ENCODE measurements at regions not wholly inside any gene's neighbourhood (a gene's known extent, or its start where the extent isn't known, plus 50 kb on each side); places are given as distances from the start of the nearest gene placed in this dataset.
A peak's percentile ranks its signal among the peaks of the same experiment; 100 is the strongest.

DNA sequence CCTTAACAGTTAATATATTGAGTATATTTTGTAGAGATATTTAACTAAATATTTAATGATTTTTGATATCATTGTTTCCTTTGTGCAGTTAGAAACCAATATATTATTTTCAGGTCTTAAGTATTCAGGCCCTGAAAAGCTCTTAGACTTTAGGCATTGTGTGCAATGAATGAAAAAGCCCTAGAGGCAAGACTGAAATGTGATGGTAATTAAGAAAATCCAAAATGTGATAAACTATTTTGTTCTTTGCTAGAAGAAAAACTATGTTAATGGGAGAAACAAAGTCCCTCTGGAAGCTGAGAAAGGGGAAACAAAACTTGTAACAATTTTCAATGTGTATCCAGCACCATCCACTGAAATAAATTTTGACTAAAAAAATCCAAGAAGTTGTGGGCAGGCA is 54.6 kb upstream of the SSR3 start:
- no peaks in the 10 kb centered on the region for H3K9me3 Mint-ChIP-seq
- no peaks in the 10 kb centered on the region for H3K36me3 Mint-ChIP-seq
- H3K79me2 ChIP-seq (ENCODE audit: insufficient read depth, low read length) = no peaks in the 10 kb centered on the region
- peaks cover 26 to 28% of the 10 kb centered on the region in 2 donors for H3K4me1 ChIP-seq (ENCODE audit: control insufficient read depth in 1 of 2, insufficient read depth in 2 of 2, low read length in 2 of 2)
- no peak overlapping the region for H3K9ac ChIP-seq (ENCODE audit: insufficient read depth, low read length, poor library complexity, severe bottlenecking)
- H3K27ac ChIP-seq (ENCODE audit: low read depth in 1 of 2, low read length in 2 of 2) = no peak overlapping the region
- no peak overlapping the region for H3K4me2 ChIP-seq (replicated peaks; ENCODE audit: extremely low read depth, low read length, poor library complexity, severe bottlenecking)
- H3K36me3 ChIP-seq (replicated peaks in 1 of 2; ENCODE audit: control insufficient read depth in 1 of 2, insufficient read depth in 2 of 2, low read length in 2 of 2) = no peaks in the 10 kb centered on the region
- TF ChIP-seq, protein P1, sequence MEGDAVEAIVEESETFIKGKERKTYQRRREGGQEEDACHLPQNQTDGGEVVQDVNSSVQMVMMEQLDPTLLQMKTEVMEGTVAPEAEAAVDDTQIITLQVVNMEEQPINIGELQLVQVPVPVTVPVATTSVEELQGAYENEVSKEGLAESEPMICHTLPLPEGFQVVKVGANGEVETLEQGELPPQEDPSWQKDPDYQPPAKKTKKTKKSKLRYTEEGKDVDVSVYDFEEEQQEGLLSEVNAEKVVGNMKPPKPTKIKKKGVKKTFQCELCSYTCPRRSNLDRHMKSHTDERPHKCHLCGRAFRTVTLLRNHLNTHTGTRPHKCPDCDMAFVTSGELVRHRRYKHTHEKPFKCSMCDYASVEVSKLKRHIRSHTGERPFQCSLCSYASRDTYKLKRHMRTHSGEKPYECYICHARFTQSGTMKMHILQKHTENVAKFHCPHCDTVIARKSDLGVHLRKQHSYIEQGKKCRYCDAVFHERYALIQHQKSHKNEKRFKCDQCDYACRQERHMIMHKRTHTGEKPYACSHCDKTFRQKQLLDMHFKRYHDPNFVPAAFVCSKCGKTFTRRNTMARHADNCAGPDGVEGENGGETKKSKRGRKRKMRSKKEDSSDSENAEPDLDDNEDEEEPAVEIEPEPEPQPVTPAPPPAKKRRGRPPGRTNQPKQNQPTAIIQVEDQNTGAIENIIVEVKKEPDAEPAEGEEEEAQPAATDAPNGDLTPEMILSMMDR (IDR thresholded peaks at IDR 0.05) = no peak
- intact Hi-C loops (cut with micrococcal nuclease) = loop anchor here (10.0 kb wide), 2 partner anchors 55 kb away; partner anchors contain the start of gene SSR3 (in 2 of the 2)
- peaks cover 38% of the 10 kb centered on the region for H3K4me1 Mint-ChIP-seq
- no peak overlapping the region for H3K4me3 ChIP-seq (replicated peaks in 1 of 3; ENCODE audit: low read depth in 2 of 3, low read length in 3 of 3)
- H3K27ac Mint-ChIP-seq = no peak overlapping the region
- no peaks in the 10 kb centered on the region for H4K20me1 ChIP-seq (ENCODE audit: insufficient read depth, low read length)
- peaks cover 0 to 2% (median 0%) of the 10 kb centered on the region in 3 donors for H3K27me3 Mint-ChIP-seq (ENCODE audit: low read depth in 3 of 3)
- no peak overlapping the region for H3K4me3 Mint-ChIP-seq
- no peak for DNase-seq
- H3K9me3 ChIP-seq (replicated peaks in 1 of 2; ENCODE audit: control insufficient read depth in 1 of 2, insufficient read depth in 1 of 2, low read length in 2 of 2) = no peaks in the 10 kb centered on the region
- no peaks in the 10 kb centered on the region for H3K27me3 ChIP-seq (ENCODE audit: control insufficient read depth in 2 of 2, insufficient read depth in 2 of 2, low read length in 2 of 2)
- peak overlapping the region; percentile 46 for H2AFZ ChIP-seq (ENCODE audit: insufficient read depth, low read depth, low read length, poor library complexity, severe bottlenecking)

DNA sequence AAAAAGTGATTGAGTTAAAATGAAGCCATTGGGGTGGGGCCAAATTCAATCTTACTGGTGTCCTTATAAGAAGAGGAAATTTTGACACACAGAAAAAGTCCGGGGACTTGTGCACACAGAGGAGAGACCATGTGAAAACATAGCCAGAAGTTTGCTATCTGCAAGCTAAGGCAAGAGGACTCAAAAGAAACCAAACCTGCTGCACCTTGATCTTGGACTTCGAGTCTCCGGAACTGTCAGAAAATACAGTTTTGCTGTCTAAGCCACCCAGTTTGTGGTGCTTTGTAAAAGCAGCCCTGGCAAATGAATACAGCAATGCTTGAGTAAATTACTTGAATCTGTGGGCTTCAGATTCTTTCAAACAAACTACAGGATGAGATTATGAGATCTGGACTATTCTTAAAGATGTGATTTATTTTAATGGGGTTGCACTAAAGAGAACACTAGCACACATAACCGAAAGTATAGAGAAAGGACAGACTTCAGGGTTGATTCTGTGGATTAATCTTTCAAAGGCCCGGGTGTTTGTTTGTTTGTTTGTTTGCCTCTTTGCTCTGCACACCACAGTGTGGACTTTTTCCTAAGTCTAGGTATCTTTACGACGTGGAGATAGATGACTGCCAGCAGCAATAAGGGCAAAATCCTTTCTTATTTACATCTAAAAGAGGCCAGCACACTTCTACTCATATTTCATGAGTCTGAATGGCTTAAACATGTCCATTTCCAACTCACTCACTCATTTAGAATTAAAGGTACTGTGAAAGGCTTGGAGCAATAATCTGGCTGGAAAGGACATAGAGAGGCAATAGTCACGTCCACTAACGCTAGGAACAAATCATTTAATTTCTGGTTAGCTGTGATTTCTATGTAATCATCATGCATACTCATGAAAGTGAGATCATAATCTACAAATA is 53.9 kb upstream of the SSR3 start:
- H3K27me3 ChIP-seq (ENCODE audit: control insufficient read depth in 2 of 2, insufficient read depth in 2 of 2, low read length in 2 of 2) = no peaks in the 10 kb centered on the region
- no peak overlapping the region for H3K4me3 Mint-ChIP-seq

More for the DNA sequence above, 53.9 kb upstream of the SSR3 start:
- H3K27ac Mint-ChIP-seq = no peak overlapping the region
- Histone ChIP-seq H3K4me1 (ENCODE audit: control insufficient read depth in 1 of 2, insufficient read depth in 2 of 2, low read length in 2 of 2) (peaks cover 26 to 28% of the 10 kb centered on the region in 2 donors), H3K79me2 (ENCODE audit: insufficient read depth, low read length) (no peaks in the 10 kb centered on the region), H3K36me3 (replicated peaks in 1 of 2; ENCODE audit: control insufficient read depth in 1 of 2, insufficient read depth in 2 of 2, low read length in 2 of 2) (no peaks in the 10 kb centered on the region), H3K4me2 (replicated peaks; ENCODE audit: extremely low read depth, low read length, poor library complexity, severe bottlenecking) (no peak overlapping the region), H2AFZ (ENCODE audit: insufficient read depth, low read depth, low read length, poor library complexity, severe bottlenecking) (peak overlapping the region; percentile 3), H4K20me1 (ENCODE audit: insufficient read depth, low read length) (no peaks in the 10 kb centered on the region), H3K27ac (ENCODE audit: low read depth in 1 of 2, low read length in 2 of 2) (no peak overlapping the region), H3K9me3 (replicated peaks in 1 of 2; ENCODE audit: control insufficient read depth in 1 of 2, insufficient read depth in 1 of 2, low read length in 2 of 2) (no peaks in the 10 kb centered on the region), H3K9ac (ENCODE audit: insufficient read depth, low read length, poor library complexity, severe bottlenecking) (no peak overlapping the region), H3K4me3 (replicated peaks in 1 of 3; ENCODE audit: low read depth in 2 of 3, low read length in 3 of 3) (no peak overlapping the region)
- H3K9me3 Mint-ChIP-seq = peaks cover 0 to 3% (median 0%) of the 10 kb centered on the region in 7 donors
- peaks cover 0 to 2% (median 0%) of the 10 kb centered on the region in 3 donors for H3K27me3 Mint-ChIP-seq (ENCODE audit: low read depth in 3 of 3)
- peaks cover 39% of the 10 kb centered on the region for H3K4me1 Mint-ChIP-seq
- no peaks in the 10 kb centered on the region for H3K36me3 Mint-ChIP-seq
- TF ChIP-seq, protein P1 (IDR thresholded peaks at IDR 0.05) = no peak
- 88% methylated on average over 3 of the region's 9 CpGs for WGBS (ENCODE audit: insufficient coverage)
- no peak for DNase-seq
- intact Hi-C loops (cut with micrococcal nuclease) = loop anchor here (10.0 kb wide), 2 partner anchors 54 to 56 kb away; partner anchors contain the start of gene SSR3 (in 2 of the 2)

Measured in CD14-positive monocyte (primary cell).